H1 (cell line): ENCODE measurements at regions not wholly inside any gene's neighbourhood (a gene's known extent, or its start where the extent isn't known, plus 50 kb on each side); places are given as distances from the start of the nearest gene placed in this dataset.

Experiments used
- CTCF ChIA-PET: fragments of 300-600 bp; sonication (Branson Sonifier 250); formaldehyde crosslinking; loops from one replicate; lab custom pipeline; 2021; ENCODE audit not compliant: partially characterized antibody; lab: Charles Lee
- POLR2A ChIA-PET: fragments of 300-600 bp; sonication (Branson Sonifier 250); formaldehyde crosslinking; loops from one replicate; lab custom pipeline; 2021; ENCODE audit warnings: inconsistent platforms; ENCODE audit not compliant: partially characterized antibody; lab: Charles Lee
- DNase-seq, 2 experiments: peaks; one replicate each; pipeline versions ENCODE4 v3.0.0 to v3.0.0-alpha.2; 2010 to 2022; ENCODE audit warnings: low spot score in 2 of 2, low read depth in 1 of 2, mixed read lengths in 1 of 2
- FAIRE-seq: peaks from 2 replicates; lab custom pipeline; 2011; peaks lifted over from hg19 to GRCh38; lab: Jason Lieb, UNC
- H2AFZ ChIP-seq: 2 replicates; pipeline ENCODE4 v1.8.1; 2012; ENCODE audit warnings: low read length, inconsistent platforms
- H2AK5ac ChIP-seq: 2 replicates; pipeline ENCODE4 v1.6.1; 2013; ENCODE audit warnings: low read depth, low read length
- H2BK120ac ChIP-seq: replicated peaks from 2 replicates; pipeline ENCODE3; 2013; ENCODE audit warnings: low read depth, low read length, inconsistent platforms
- H2BK12ac ChIP-seq: 2 replicates; pipeline ENCODE4 v1.6.1; 2013; ENCODE audit warnings: low read depth, low read length
- H2BK15ac ChIP-seq: 2 replicates; pipeline ENCODE4 v1.6.1; 2013; ENCODE audit warnings: low read length
- H2BK20ac ChIP-seq: 2 replicates; pipeline ENCODE4 v1.6.1; 2013; ENCODE audit warnings: low read length
- H2BK5ac ChIP-seq: 2 replicates; pipeline ENCODE4 v1.6.1; 2013; ENCODE audit warnings: low read depth, low read length
- H3K14ac ChIP-seq: 2 replicates; pipeline ENCODE4 v1.6.1; 2013; ENCODE audit warnings: inconsistent platforms; ENCODE audit not compliant: insufficient read length
- H3K18ac ChIP-seq: 2 replicates; pipeline ENCODE4 v1.6.1; 2013; ENCODE audit warnings: low read length; ENCODE audit errors: extremely low read depth
- H3K23ac ChIP-seq: 2 replicates; pipeline ENCODE4 v1.6.1; 2013; ENCODE audit warnings: inconsistent platforms; ENCODE audit not compliant: insufficient read length
- H3K23me2 ChIP-seq: 2 replicates; pipeline ENCODE4 v1.6.1; 2013; ENCODE audit warnings: low read depth, low read length
- H3K27ac ChIP-seq: 2 replicates; pipeline ENCODE4 v1.6.1; 2011; ENCODE audit warnings: low read depth, low read length, inconsistent platforms
- H3K27me3 ChIP-seq, 4 experiments: replicated peaks in 1 of 4; 1 replicate in 1 of 4; 2 replicates in 3 of 4; pipeline versions ENCODE4 v1.6.1 to v1.8.1; 2011 to 2013; ENCODE audit warnings: low read length in 3 of 4, mild to moderate bottlenecking in 3 of 4, inconsistent platforms in 2 of 4, mixed read lengths in 2 of 4, moderate library complexity in 1 of 4; ENCODE audit not compliant: control insufficient read depth in 3 of 4, insufficient read depth in 3 of 4; ENCODE audit errors: extremely low read depth in 1 of 4
- H3K36me3 ChIP-seq, 4 experiments: 2 replicates each; pipeline versions ENCODE4 v1.6.1 to v1.8.1; 2011 to 2013; ENCODE audit warnings: mild to moderate bottlenecking in 4 of 4, low read length in 3 of 4, moderate library complexity in 2 of 4, control low read depth in 1 of 4, inconsistent platforms in 1 of 4; ENCODE audit not compliant: insufficient read depth in 4 of 4, control insufficient read depth in 2 of 4
- H3K4ac ChIP-seq: replicated peaks from 2 replicates; pipeline ENCODE3; 2013; ENCODE audit warnings: low read length, low read depth, mixed read lengths, inconsistent platforms; ENCODE audit not compliant: insufficient read length
- H3K4me1 ChIP-seq, 4 experiments: replicated peaks in 1 of 4; 1 replicate in 1 of 4; 2 replicates in 3 of 4; pipeline versions ENCODE4 v1.6.1 to v1.8.1; 2011 to 2013; ENCODE audit warnings: low read length in 3 of 4, inconsistent platforms in 2 of 4, mixed read lengths in 1 of 4; ENCODE audit not compliant: insufficient read depth in 4 of 4, control insufficient read depth in 3 of 4
- H3K4me2 ChIP-seq, 2 experiments: 2 replicates each; pipeline versions ENCODE4 v1.6.1 to v1.8.1; 2011 to 2013; ENCODE audit warnings: low read depth in 2 of 2, low read length in 2 of 2, control low read depth in 1 of 2, inconsistent platforms in 1 of 2, mild to moderate bottlenecking in 1 of 2; ENCODE audit not compliant: insufficient read depth in 1 of 2
- H3K4me3 ChIP-seq, 4 experiments: fragments of 200-600, 300-600 bp in 1 of 4; sonication (generic), shearing (Covaris generic), sonication (Bioruptor Twin) in 1 of 4; 2 replicates each; pipeline versions ENCODE4 v1.5.1 to v1.8.1; 2011 to 2016; ENCODE audit warnings: low read length in 4 of 4, low read depth in 3 of 4, control low read depth in 2 of 4, inconsistent platforms in 2 of 4, mild to moderate bottlenecking in 2 of 4, mixed read lengths in 1 of 4, moderate library complexity in 1 of 4; ENCODE audit not compliant: insufficient read depth in 2 of 4; ENCODE audit errors: extremely low read depth in 1 of 4
- H3K56ac ChIP-seq: replicated peaks from 2 replicates; pipeline ENCODE3; 2013; ENCODE audit warnings: low read depth, mild to moderate bottlenecking, mixed read lengths, low read length, inconsistent platforms; ENCODE audit not compliant: insufficient read length
- H3K79me1 ChIP-seq: 2 replicates; pipeline ENCODE4 v1.6.1; 2013; ENCODE audit warnings: low read depth, low read length, control low read depth
- H3K79me2 ChIP-seq, 2 experiments: 2 replicates each; pipeline versions ENCODE4 v1.6.1 to v1.8.1; 2012 to 2013; ENCODE audit warnings: low read length in 2 of 2, mild to moderate bottlenecking in 2 of 2, inconsistent platforms in 1 of 2; ENCODE audit not compliant: insufficient read depth in 2 of 2, control insufficient read depth in 1 of 2
- H3K9ac ChIP-seq, 4 experiments: replicated peaks in 1 of 4; 1 replicate in 1 of 4; 2 replicates in 3 of 4; pipeline versions ENCODE4 v1.6.1 to v1.8.1; 2011 to 2013; ENCODE audit warnings: low read depth in 3 of 4, low read length in 3 of 4, control low read depth in 2 of 4, mild to moderate bottlenecking in 2 of 4, moderate library complexity in 2 of 4, inconsistent platforms in 1 of 4; ENCODE audit errors: extremely low read depth in 1 of 4
- H3K9me3 ChIP-seq, 2 experiments: 2 replicates each; pipeline versions ENCODE4 v1.6.1 to v1.8.1; 2012 to 2013; ENCODE audit warnings: mild to moderate bottlenecking in 2 of 2, moderate library complexity in 2 of 2, control low read depth in 1 of 2, inconsistent platforms in 1 of 2, low read depth in 1 of 2, low read length in 1 of 2, mixed read lengths in 1 of 2; ENCODE audit not compliant: insufficient read depth in 2 of 2
- H4K20me1 ChIP-seq, 2 experiments: replicated peaks in 1 of 2; 2 replicates each; pipeline versions ENCODE3 to v1.8.1; 2011 to 2013; ENCODE audit warnings: inconsistent platforms in 2 of 2, low read length in 2 of 2, mild to moderate bottlenecking in 1 of 2; ENCODE audit not compliant: insufficient read depth in 2 of 2, control insufficient read depth in 1 of 2
- H4K5ac ChIP-seq: 2 replicates; pipeline ENCODE4 v1.6.1; 2013; ENCODE audit warnings: low read length, low read depth, mixed read lengths, inconsistent platforms; ENCODE audit not compliant: insufficient read length
- H4K8ac ChIP-seq: 2 replicates; pipeline ENCODE4 v1.8.0; 2013; ENCODE audit warnings: mild to moderate bottlenecking, moderate library complexity, low read length, inconsistent platforms; ENCODE audit not compliant: insufficient read depth; ENCODE audit errors: extremely low read depth
- H4K91ac ChIP-seq: replicated peaks from 2 replicates; pipeline ENCODE3; 2013; ENCODE audit warnings: low read length, mixed read lengths, inconsistent platforms; ENCODE audit not compliant: insufficient read length
- BRCA1 ChIP-seq: IDR thresholded peaks from 2 replicates; pipeline ENCODE4 v1.6.1; 2012; ENCODE audit warnings: low read depth, low read length, improper control_type of control experiment
- CTBP2 ChIP-seq: IDR thresholded peaks from 2 replicates; pipeline ENCODE4 v1.7.0; 2011; ENCODE audit warnings: borderline replicate concordance, mild to moderate bottlenecking, moderate library complexity, mixed read lengths, low read length; ENCODE audit not compliant: insufficient read depth, insufficient read length
- POLR2A ChIP-seq, 2 experiments: IDR thresholded peaks; 1 replicate in 1 of 2; 2 replicates in 1 of 2; pipeline ENCODE4 v1.6.1; 2011; ENCODE audit warnings: low read depth in 2 of 2, low read length in 2 of 2, mild to moderate bottlenecking in 2 of 2; ENCODE audit errors: control extremely low read depth in 1 of 2
- SP2 ChIP-seq: IDR thresholded peaks from 2 replicates; pipeline ENCODE4 v1.6.1; 2012; ENCODE audit warnings: mild to moderate bottlenecking, low read length, inconsistent platforms
- SRF ChIP-seq: IDR thresholded peaks from 2 replicates; pipeline ENCODE4 v1.6.1; 2011; ENCODE audit warnings: mild to moderate bottlenecking, low read depth, low read length, moderate library complexity
- TAF1 ChIP-seq: IDR thresholded peaks from 2 replicates; pipeline ENCODE4 v1.6.1; 2011; ENCODE audit warnings: mild to moderate bottlenecking, low read depth, low read length
- WGBS, 2 experiments: shearing (Covaris generic) in 1 of 2; methylation state at CpG; one replicate each; pipeline versions ENCODE4 v1.1.6 to v1.1.7; 2013 to 2015; ENCODE audit warnings: low lambda C conversion rate in 2 of 2, mixed read lengths in 2 of 2, inconsistent platforms in 1 of 2, low coverage in 1 of 2, missing lambda C conversion rate in 1 of 2; ENCODE audit not compliant: insufficient replicate concordance in 2 of 2, insufficient coverage in 1 of 2, insufficient read length in 1 of 2; ENCODE audit errors: extremely low coverage in 1 of 2, missing lambda C conversion rate in 1 of 2; 5-methylcytosine and 5-hydroxymethylcytosine counted together

DNA sequence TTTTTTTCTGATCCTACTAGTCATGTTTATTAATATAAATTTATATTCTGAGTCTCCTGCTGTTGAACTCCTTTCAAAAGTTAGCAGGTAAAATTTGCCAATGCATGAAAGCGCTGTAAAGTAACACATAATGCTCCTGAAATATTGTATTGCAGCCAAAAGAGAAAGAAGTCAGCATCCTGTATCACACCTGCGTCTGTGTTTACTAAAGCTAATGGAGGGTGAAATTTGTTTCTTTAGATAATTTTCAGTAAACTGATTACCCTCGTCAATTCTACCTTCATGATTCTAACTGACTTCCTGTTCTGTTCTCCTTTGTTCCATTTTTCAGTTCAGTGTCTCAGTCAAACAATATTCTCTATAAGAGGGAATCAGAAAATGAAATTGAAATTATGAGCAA lies 415.4 kb downstream of the CDH9 start:
- no peak overlapping the region for H3K4me2 ChIP-seq
- ChIA-PET CTCF (no interaction called here), POLR2A (no interaction called here)
- no peaks in the 10 kb centered on the region for H3K9me3 ChIP-seq
- H3K18ac ChIP-seq: no peak overlapping the region
- no peaks in the 10 kb centered on the region for H3K79me2 ChIP-seq
- H3K4ac ChIP-seq: no peak overlapping the region
- no peaks in the 10 kb centered on the region for H3K4me1 ChIP-seq
- peak overlapping the region; percentile 16; the same call in 1 of the 2 replicates for H2AFZ ChIP-seq
- H2BK15ac ChIP-seq: no peak overlapping the region
- no peak overlapping the region for H3K14ac ChIP-seq
- H3K56ac ChIP-seq: no peak overlapping the region
- H3K36me3 ChIP-seq: no peaks in the 10 kb centered on the region
- H2BK20ac ChIP-seq: no peak overlapping the region
- H4K8ac ChIP-seq: no peak overlapping the region
- H4K91ac ChIP-seq: no peak overlapping the region
- no peak overlapping the region for H2BK120ac ChIP-seq
- no peaks in the 10 kb centered on the region for H4K20me1 ChIP-seq
- no peaks in the 10 kb centered on the region for H3K23me2 ChIP-seq
- H3K4me3 ChIP-seq: no peak overlapping the region
- H3K27ac ChIP-seq: no peak overlapping the region
- no peak overlapping the region for H3K23ac ChIP-seq
- WGBS, 2 experiments: 87% methylated on average over 3 of the region's 3 CpGs; no CpG with 5 or more reads in 1 of the 2 experiments
- no peaks in the 10 kb centered on the region for H3K27me3 ChIP-seq
- DNase-seq (no peak), FAIRE-seq (no peak)
- no peak overlapping the region for H2BK5ac ChIP-seq
- no peaks in the 10 kb centered on the region for H3K79me1 ChIP-seq
- H3K9ac ChIP-seq: no peak overlapping the region
- H2AK5ac ChIP-seq: no peak overlapping the region
- H4K5ac ChIP-seq: no peak overlapping the region
- no peak overlapping the region for H2BK12ac ChIP-seq
- TF ChIP-seq BRCA1 (no peak), POLR2A (IDR thresholded peaks at IDR 0.05; ENCODE audit: control extremely low read depth in 1 of 2, low read depth in 2 of 2, low read length in 2 of 2) (no peak), SP2 (no peak), SRF (no peak), CTBP2 (no peak), TAF1 (no peak)
